GM19238 (cell line): ENCODE measurements at regions not wholly inside any gene's neighbourhood (a gene's known extent, or its start where the extent isn't known, plus 50 kb on each side); places are given as distances from the start of the nearest gene placed in this dataset.

Experiments
- DNase-seq: peaks from one replicate; pipeline ENCODE4 v3.0.0; 2011; ENCODE audit warnings: low spot score; ENCODE audit not compliant: insufficient read length

- no peak for DNase-seq
Observed at GRCh38 chr2:45070113-45070652, 60.9 kb upstream of the SIX2 start.

- no peak for DNase-seq
Observed at GRCh38 chr2:45069684-45070083, 60.4 kb upstream of the SIX2 start.

GRCh38 chr2:45068571-45069140, 59.4 kb upstream of the SIX2 start:
- no peak for DNase-seq

- no peak for DNase-seq
Observed at GRCh38 chr2:45067859-45068570, 58.8 kb upstream of the SIX2 start.
